CD4-positive, alpha-beta T cell (primary cell): ENCODE measurements at regions not wholly inside any gene's neighbourhood (a gene's known extent, or its start where the extent isn't known, plus 50 kb on each side); places are given as distances from the start of the nearest gene placed in this dataset.

ENCODE experiments used
- ATAC-seq: fragments of 200-7000 bp; cut with Tn5 transposase; one replicate; pipeline ENCODE4 v1.10.0; 2022; ENCODE audit warnings: mild to moderate bottlenecking; ENCODE audit not compliant: poor library complexity
- CTCF ChIA-PET: fragments of 350-600 bp; sonication (Branson Sonifier 250); formaldehyde crosslinking; loops from one replicate; lab custom pipeline; 2021; ENCODE audit warnings: antibody characterized with exemption, inconsistent platforms; lab: Charles Lee
- POLR2A ChIA-PET: fragments of 350-600 bp; sonication (Branson Sonifier 250); formaldehyde crosslinking; loops from one replicate; lab custom pipeline; 2021; ENCODE audit warnings: antibody characterized with exemption, inconsistent platforms; lab: Charles Lee
- DNase-seq, 14 experiments: peaks; one replicate each; pipeline ENCODE4 v3.0.0-alpha.2; 2013 to 2020; ENCODE audit warnings: mixed read lengths in 2 of 14
- H3K27ac ChIP-seq, 2 donors: one replicate each; pipeline versions ENCODE4 v1.5.1 to v1.7.0; 2013; ENCODE audit warnings: low read length in 2 of 2, low read depth in 1 of 2, mild to moderate bottlenecking in 1 of 2
- H3K27me3 ChIP-seq, 2 experiments: 1 replicate in 1 of 2; 2 replicates in 1 of 2; pipeline versions ENCODE4 v1.6.1 to v1.7.0; 2013; ENCODE audit warnings: low read length in 2 of 2, control low read depth in 1 of 2, mild to moderate bottlenecking in 1 of 2, moderate library complexity in 1 of 2; ENCODE audit not compliant: insufficient read depth in 2 of 2, control insufficient read depth in 1 of 2
- H3K36me3 ChIP-seq: one replicate; pipeline ENCODE4 v1.6.1; 2013; ENCODE audit warnings: low read length, control low read depth; ENCODE audit not compliant: insufficient read depth
- H3K4me1 ChIP-seq: one replicate; pipeline ENCODE4 v1.6.1; 2013; ENCODE audit warnings: low read length, control low read depth; ENCODE audit not compliant: insufficient read depth
- H3K4me3 ChIP-seq: one replicate; pipeline ENCODE4 v1.5.1; 2013; ENCODE audit warnings: mild to moderate bottlenecking, low read length, moderate library complexity
- H3K9me3 ChIP-seq, 2 experiments: 1 replicate in 1 of 2; 2 replicates in 1 of 2; pipeline versions ENCODE4 v1.6.1 to v1.7.0; 2013; ENCODE audit warnings: low read length in 2 of 2, mild to moderate bottlenecking in 2 of 2, control low read depth in 1 of 2, moderate library complexity in 1 of 2; ENCODE audit not compliant: control insufficient read depth in 1 of 2, insufficient read depth in 1 of 2
- H3K27ac Mint-ChIP-seq: one replicate; pipeline ENCODE4 v1.8.0; 2020; ENCODE audit warnings: mixed read lengths
- H3K27me3 Mint-ChIP-seq: one replicate; pipeline ENCODE4 v1.8.0; 2021; ENCODE audit warnings: mixed read lengths
- H3K36me3 Mint-ChIP-seq: one replicate; pipeline ENCODE4 v1.8.0; 2021; ENCODE audit warnings: low read depth, mixed read lengths
- H3K4me1 Mint-ChIP-seq: one replicate; pipeline ENCODE4 v1.8.0; 2021; ENCODE audit warnings: low read depth, mixed read lengths
- H3K4me3 Mint-ChIP-seq: one replicate; pipeline ENCODE4 v1.8.0; 2020; ENCODE audit warnings: mild to moderate bottlenecking, mixed read lengths
- H3K9me3 Mint-ChIP-seq: one replicate; pipeline ENCODE4 v1.8.0; 2020; ENCODE audit warnings: mixed read lengths
- intact Hi-C, 2 experiments: fragments of 100-400 bp; cut with DNase I in 1 of 2; cut with micrococcal nuclease in 1 of 2; formaldehyde crosslinking; loops; one replicate each; pipeline versions ENCODE4 v1.15.1 to v1.9.0; 2023 to 2025; cut with DNase I, micrococcal nuclease
- TF ChIP-seq, protein P1 (sequence below): fragments of 200-600 bp; IDR thresholded peaks from one replicate; pipeline ENCODE4 v1.8.0; 2022; ENCODE audit warnings: antibody characterized with exemption, mild to moderate bottlenecking

DNA sequence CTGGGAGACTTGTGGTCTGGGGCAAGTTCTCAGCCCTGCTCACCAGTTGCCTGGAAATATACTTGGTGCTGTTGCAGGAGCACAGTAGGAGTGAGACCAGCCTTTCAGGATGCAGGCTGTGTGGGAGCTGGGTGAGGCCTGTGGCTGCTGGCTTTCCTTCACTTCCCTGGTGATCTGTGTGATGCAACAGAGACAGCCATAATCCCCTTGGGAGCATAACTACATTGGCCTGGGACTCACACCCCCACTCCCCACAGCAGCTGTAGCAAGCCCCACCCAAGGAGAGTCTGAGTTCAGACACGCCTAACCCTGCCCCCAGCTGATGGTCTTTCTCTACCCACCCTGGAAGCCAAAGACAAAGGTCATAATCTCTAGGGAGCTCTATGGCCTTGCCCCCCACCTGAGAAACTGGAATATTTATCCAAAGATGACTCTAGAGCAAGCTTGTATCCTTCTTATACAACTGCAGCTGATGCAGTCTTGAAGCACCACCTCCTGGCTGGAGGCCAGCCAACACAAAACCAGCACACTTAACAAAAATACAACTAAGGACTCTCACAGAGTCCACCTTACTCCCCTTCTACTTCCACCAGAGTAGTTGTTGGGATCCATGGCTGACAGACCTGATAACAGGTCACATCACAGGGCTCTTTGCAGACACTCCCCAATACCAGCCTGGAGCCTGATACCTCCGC, 190.4 kb upstream of the CPNE8 start:
- no peaks in the 10 kb centered on the region for H3K4me1 ChIP-seq
- Mint-ChIP-seq H3K4me3 (no peak overlapping the region), H3K4me1 (no peaks in the 10 kb centered on the region), H3K36me3 (no peaks in the 10 kb centered on the region), H3K27ac (no peak overlapping the region), H3K27me3 (peaks cover 9% of the 10 kb centered on the region), H3K9me3 (no peaks in the 10 kb centered on the region)
- no peak for DNase-seq
- H3K9me3 ChIP-seq, result no peaks in the 10 kb centered on the region
- H3K4me3 ChIP-seq, result no peak overlapping the region
- ChIA-PET CTCF (no interaction called here), POLR2A (no interaction called here)
- ATAC-seq, result no peak
- intact Hi-C loops, result no loop called here
- H3K27ac ChIP-seq, result no peak overlapping the region
- TF ChIP-seq, protein P1, sequence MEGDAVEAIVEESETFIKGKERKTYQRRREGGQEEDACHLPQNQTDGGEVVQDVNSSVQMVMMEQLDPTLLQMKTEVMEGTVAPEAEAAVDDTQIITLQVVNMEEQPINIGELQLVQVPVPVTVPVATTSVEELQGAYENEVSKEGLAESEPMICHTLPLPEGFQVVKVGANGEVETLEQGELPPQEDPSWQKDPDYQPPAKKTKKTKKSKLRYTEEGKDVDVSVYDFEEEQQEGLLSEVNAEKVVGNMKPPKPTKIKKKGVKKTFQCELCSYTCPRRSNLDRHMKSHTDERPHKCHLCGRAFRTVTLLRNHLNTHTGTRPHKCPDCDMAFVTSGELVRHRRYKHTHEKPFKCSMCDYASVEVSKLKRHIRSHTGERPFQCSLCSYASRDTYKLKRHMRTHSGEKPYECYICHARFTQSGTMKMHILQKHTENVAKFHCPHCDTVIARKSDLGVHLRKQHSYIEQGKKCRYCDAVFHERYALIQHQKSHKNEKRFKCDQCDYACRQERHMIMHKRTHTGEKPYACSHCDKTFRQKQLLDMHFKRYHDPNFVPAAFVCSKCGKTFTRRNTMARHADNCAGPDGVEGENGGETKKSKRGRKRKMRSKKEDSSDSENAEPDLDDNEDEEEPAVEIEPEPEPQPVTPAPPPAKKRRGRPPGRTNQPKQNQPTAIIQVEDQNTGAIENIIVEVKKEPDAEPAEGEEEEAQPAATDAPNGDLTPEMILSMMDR, result no peak
- no peaks in the 10 kb centered on the region for H3K36me3 ChIP-seq
- H3K27me3 ChIP-seq, result no peaks in the 10 kb centered on the region

DNA sequence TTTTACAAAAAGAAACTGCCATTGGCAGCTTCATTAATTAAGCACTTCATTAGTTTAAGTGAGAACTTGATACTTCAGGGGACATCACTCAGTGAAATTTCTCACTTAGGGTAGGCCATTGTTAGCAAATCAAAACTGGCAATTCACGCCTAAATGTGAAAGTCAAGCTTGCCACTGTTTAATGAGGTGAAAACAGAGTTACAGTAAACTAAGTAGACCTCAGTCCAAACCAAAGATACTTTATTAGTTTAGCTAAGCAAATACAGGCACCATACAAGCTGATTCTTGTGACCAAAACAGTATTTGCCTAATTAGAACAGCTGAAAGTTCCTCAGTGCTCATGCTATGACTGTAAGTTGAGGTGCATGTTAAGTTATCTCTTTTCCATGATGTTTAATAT, 176.5 kb upstream of the CPNE8 start:
- no peaks in the 10 kb centered on the region for H3K27me3 Mint-ChIP-seq
- no peak overlapping the region for H3K4me3 Mint-ChIP-seq
- no peak overlapping the region for H3K27ac ChIP-seq
- no peaks in the 10 kb centered on the region for H3K36me3 ChIP-seq
- H3K9me3 ChIP-seq, result no peaks in the 10 kb centered on the region
- no peak overlapping the region for H3K27ac Mint-ChIP-seq
- no peaks in the 10 kb centered on the region for H3K4me1 Mint-ChIP-seq
- intact Hi-C loops, result no loop called here
- no peaks in the 10 kb centered on the region for H3K9me3 Mint-ChIP-seq
- ATAC-seq, result no peak
- no peaks in the 10 kb centered on the region for H3K27me3 ChIP-seq
- DNase-seq, result no peak
- H3K36me3 Mint-ChIP-seq, result no peaks in the 10 kb centered on the region
- ChIA-PET CTCF (no interaction called here), POLR2A (no interaction called here)
- TF ChIP-seq, protein P1, result no peak
- no peak overlapping the region for H3K4me3 ChIP-seq
- no peaks in the 10 kb centered on the region for H3K4me1 ChIP-seq

DNA sequence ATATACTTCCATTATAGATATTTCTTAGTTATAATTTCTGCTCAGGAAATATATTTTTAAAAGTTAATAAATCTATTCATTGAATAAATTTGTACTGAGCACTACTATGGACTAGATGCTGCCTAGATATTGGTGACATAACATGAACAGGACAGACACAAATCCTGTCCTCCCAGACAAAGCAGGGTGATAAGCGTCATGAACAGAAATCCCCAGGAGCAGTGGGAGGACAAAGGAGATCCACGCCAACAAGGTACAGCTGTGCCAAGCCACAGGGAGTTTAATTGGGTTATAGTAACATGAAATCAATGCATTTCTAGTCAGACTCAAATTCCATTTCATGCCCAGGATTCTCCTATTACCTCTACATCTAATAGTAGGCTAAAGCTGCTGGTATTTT, 171.8 kb upstream of the CPNE8 start:
- no peak for DNase-seq
- H3K4me1 Mint-ChIP-seq, result no peaks in the 10 kb centered on the region
- no peak overlapping the region for H3K27ac ChIP-seq
- TF ChIP-seq, protein P1, result no peak
- no peak for ATAC-seq
- CTCF ChIA-PET, result no interaction called here
- H3K27me3 ChIP-seq, result no peaks in the 10 kb centered on the region
- no peak overlapping the region for H3K27ac Mint-ChIP-seq
- intact Hi-C loops, result no loop called here
- H3K9me3 ChIP-seq, result no peaks in the 10 kb centered on the region
- H3K36me3 ChIP-seq, result no peaks in the 10 kb centered on the region
- no peak overlapping the region for H3K4me3 ChIP-seq
- no peak overlapping the region for H3K4me3 Mint-ChIP-seq
- POLR2A ChIA-PET, result no interaction called here
- H3K36me3 Mint-ChIP-seq, result no peaks in the 10 kb centered on the region
- no peaks in the 10 kb centered on the region for H3K4me1 ChIP-seq
- no peaks in the 10 kb centered on the region for H3K27me3 Mint-ChIP-seq
- no peaks in the 10 kb centered on the region for H3K9me3 Mint-ChIP-seq
